GM12878 (cell line): ENCODE measurements at regions not wholly inside any gene's neighbourhood (a gene's known extent, or its start where the extent isn't known, plus 50 kb on each side); places are given as distances from the start of the nearest gene placed in this dataset.

Experiments
- ATAC-seq: fragments of 200-7000 bp; cut with Tn5 transposase; 3 replicates; pipeline ENCODE4 v1.9.1; 2020; ENCODE audit warnings: mild to moderate bottlenecking, moderate library complexity
- BruUV-seq: library from RNA; stranded (reverse); fragments of 400-500 nt; replicated peaks from 2 replicates; lab custom pipeline; 2021; lab: Mats Ljungman, UMichigan
- CTCF ChIA-PET: fragments of 300-600 bp; sonication (Branson Sonifier 250); formaldehyde crosslinking; extraction: SDS; loops from one replicate; lab custom pipeline; 2021; ENCODE audit warnings: inconsistent platforms; lab: Yijun Ruan, JAX
- POLR2A ChIA-PET: fragments of 350-600 bp; formaldehyde crosslinking; extraction: SDS; loops from one replicate; lab custom pipeline; 2021; ENCODE audit warnings: inconsistent platforms; lab: Charles Lee
- RAD21 ChIA-PET: fragments of 300-600 bp; sonication (Branson Sonifier 250); formaldehyde crosslinking; loops from one replicate; lab custom pipeline; 2023; ENCODE audit warnings: antibody characterized with exemption; ENCODE audit not compliant: unreplicated experiment; lab: Charles Lee
- SMC1A ChIA-PET: fragments of 300-600 bp; sonication (Branson Sonifier 250); formaldehyde crosslinking; loops from one replicate; lab custom pipeline; 2023; ENCODE audit not compliant: unreplicated experiment, uncharacterized antibody; lab: Charles Lee
- DNase-seq: peaks from one replicate; pipeline ENCODE4 v3.0.0-alpha.2; 2011; ENCODE audit warnings: low read depth, low spot score
- FAIRE-seq: peaks from 3 replicates; lab custom pipeline; 2011; peaks lifted over from hg19 to GRCh38; lab: Jason Lieb, UNC
- H2AFZ ChIP-seq: 2 replicates; pipeline ENCODE4 v1.6.0; 2011; ENCODE audit warnings: low read depth, low read length, control low read depth; ENCODE audit not compliant: control insufficient read depth
- H3K27ac ChIP-seq: 2 replicates; pipeline ENCODE4 v1.5.1; 2011; ENCODE audit warnings: control low read depth; ENCODE audit not compliant: control insufficient read depth, insufficient read depth
- H3K27me3 ChIP-seq, 2 experiments: replicated peaks in 1 of 2; 2 replicates each; pipeline versions ENCODE4 v1.6.0 to v1.6.1; 2011; ENCODE audit warnings: low read length in 1 of 2; ENCODE audit not compliant: control insufficient read depth in 2 of 2, insufficient read depth in 2 of 2
- H3K36me3 ChIP-seq, 2 experiments: 2 replicates each; pipeline ENCODE4 v1.5.1; 2011; ENCODE audit warnings: low read length in 1 of 2; ENCODE audit not compliant: control insufficient read depth in 2 of 2, insufficient read depth in 2 of 2
- H3K4me1 ChIP-seq: 2 replicates; pipeline ENCODE4 v1.6.1; 2011; ENCODE audit warnings: mild to moderate bottlenecking, low read length, moderate library complexity, mixed read lengths; ENCODE audit not compliant: control insufficient read depth, insufficient read depth
- H3K4me2 ChIP-seq: 2 replicates; pipeline ENCODE4 v1.6.0; 2011; ENCODE audit warnings: control low read depth; ENCODE audit not compliant: control insufficient read depth, insufficient read depth
- H3K4me3 ChIP-seq: fragments of 200-600 bp; sonication (generic); 2 replicates; pipeline ENCODE4 v1.5.1; 2016
- H3K79me2 ChIP-seq: 2 replicates; pipeline ENCODE4 v1.6.0; 2011; ENCODE audit warnings: low read length; ENCODE audit not compliant: control insufficient read depth, insufficient read depth
- H3K9ac ChIP-seq: 2 replicates; pipeline ENCODE4 v1.8.0; 2011; ENCODE audit warnings: low read length, control low read depth, mixed read lengths; ENCODE audit not compliant: control insufficient read depth, insufficient read depth
- H3K9me3 ChIP-seq: replicated peaks from 3 replicates; pipeline ENCODE4 v1.5.1; 2011; ENCODE audit warnings: mild to moderate bottlenecking, low read length; ENCODE audit not compliant: control insufficient read depth, insufficient read depth
- H4K20me1 ChIP-seq: 2 replicates; pipeline ENCODE4 v1.6.0; 2011; ENCODE audit not compliant: control insufficient read depth, insufficient read depth
- ATF3 ChIP-seq: IDR thresholded peaks from 2 replicates; pipeline ENCODE4 v1.6.1; 2011; ENCODE audit warnings: low read depth, mild to moderate bottlenecking, low read length, moderate library complexity, borderline replicate concordance; ENCODE audit errors: extremely low read depth
- BCL11A ChIP-seq: IDR thresholded peaks from 2 replicates; pipeline ENCODE4 v1.6.1; 2011; ENCODE audit warnings: low read depth, low read length
- BCL3 ChIP-seq: IDR thresholded peaks from 2 replicates; pipeline ENCODE4 v1.6.1; 2011; ENCODE audit warnings: borderline replicate concordance, low read depth, mild to moderate bottlenecking, moderate library complexity, low read length; ENCODE audit not compliant: insufficient read depth, poor library complexity, severe bottlenecking
- BMI1 ChIP-seq: fragments of 450-650 bp; IDR thresholded peaks from 2 replicates; pipeline ENCODE4 v1.6.1; 2016; ENCODE audit warnings: mild to moderate bottlenecking, moderate library complexity, borderline replicate concordance
- CBX3 ChIP-seq: fragments of 200-600 bp; sonication (generic); IDR thresholded peaks from 2 replicates; pipeline ENCODE4 v1.6.1; 2016; ENCODE audit warnings: low read depth, borderline replicate concordance
- DPF2 ChIP-seq: fragments of 450-650 bp; IDR thresholded peaks from 2 replicates; pipeline ENCODE4 v1.6.1; 2017; ENCODE audit warnings: mild to moderate bottlenecking
- ETV6 ChIP-seq, 2 experiments: fragments of 450-650 bp in 1 of 2; IDR thresholded peaks in 1 of 2; conservative IDR thresholded peaks in 1 of 2; 2 replicates each; pipeline ENCODE4 v1.6.1; 2014; ENCODE audit warnings: antibody characterized with exemption in 1 of 2, borderline replicate concordance in 1 of 2, low read depth in 1 of 2, mild to moderate bottlenecking in 1 of 2, moderate library complexity in 1 of 2
- EZH2 ChIP-seq: IDR thresholded peaks from 2 replicates; pipeline ENCODE4 v1.6.1; 2012; ENCODE audit warnings: low read depth, mild to moderate bottlenecking, control low read depth, inconsistent platforms, low read length, borderline replicate concordance; ENCODE audit not compliant: control insufficient read depth
- FOXM1 ChIP-seq: IDR thresholded peaks from 2 replicates; pipeline ENCODE4 v1.6.1; 2012; ENCODE audit warnings: low read depth, mild to moderate bottlenecking, inconsistent platforms, low read length, moderate library complexity
- IKZF2 ChIP-seq, 2 experiments: fragments of 450-650 bp; IDR thresholded peaks; 2 replicates each; pipeline ENCODE4 v1.6.1; 2017; ENCODE audit warnings: mild to moderate bottlenecking in 2 of 2, moderate library complexity in 2 of 2
- IRF4 ChIP-seq: IDR thresholded peaks from 2 replicates; pipeline ENCODE4 v1.6.1; 2011; ENCODE audit warnings: low read depth, low read length
- JUNB ChIP-seq: IDR thresholded peaks from 2 replicates; pipeline ENCODE4 v1.6.1; 2016; ENCODE audit warnings: antibody characterized with exemption, mild to moderate bottlenecking
- NFIC ChIP-seq: IDR thresholded peaks from 2 replicates; pipeline ENCODE4 v1.6.1; 2012; ENCODE audit warnings: low read depth, mild to moderate bottlenecking, inconsistent platforms, low read length, moderate library complexity
- SKIL ChIP-seq: fragments of 450-650 bp; IDR thresholded peaks from 2 replicates; pipeline ENCODE4 v1.6.1; 2017; ENCODE audit warnings: mild to moderate bottlenecking, low read depth, inconsistent platforms; ENCODE audit not compliant: poor library complexity, severe bottlenecking
- SMARCA5 ChIP-seq: fragments of 450-650 bp; IDR thresholded peaks from 2 replicates; pipeline ENCODE4 v1.6.1; 2017; ENCODE audit warnings: mild to moderate bottlenecking
- ZNF592 ChIP-seq: fragments of 450-650 bp; IDR thresholded peaks from 2 replicates; pipeline ENCODE4 v1.6.1; 2017; ENCODE audit warnings: mild to moderate bottlenecking, moderate library complexity
- WGBS: methylation state at CpG from one replicate; pipeline ENCODE4 v1.1.6; 2016; ENCODE audit warnings: low lambda C conversion rate; ENCODE audit not compliant: insufficient replicate concordance, insufficient coverage; ENCODE audit errors: missing lambda C conversion rate; 5-methylcytosine and 5-hydroxymethylcytosine counted together
- in situ Hi-C: fragments of 300-500 bp; cut with MboI; formaldehyde crosslinking; loops from 9 replicates; pipeline ENCODE4 v1.14.3; 2018; ENCODE audit warnings: mixed read lengths
- intact Hi-C: fragments of 100-400 bp; cut with micrococcal nuclease; formaldehyde crosslinking; loops from one replicate; pipeline ENCODE4 v1.14.2; 2022; ENCODE audit not compliant: unreplicated experiment

- 7% methylated on average over 4 of the region's 5 CpGs for WGBS
- Histone ChIP-seq H3K4me2 (no peak overlapping the region), H3K79me2 (no peaks in the 10 kb centered on the region), H3K27me3 (no peaks in the 10 kb centered on the region), H3K36me3 (no peaks in the 10 kb centered on the region), H3K27ac (no peak overlapping the region), H2AFZ (no peak overlapping the region), H4K20me1 (no peaks in the 10 kb centered on the region), H3K9ac (no peak overlapping the region), H3K9me3 (no peaks in the 10 kb centered on the region), H3K4me3 (no peak overlapping the region), H3K4me1 (no peaks in the 10 kb centered on the region)
- CTCF ChIA-PET: interaction anchor here (0.6 to 1.2 kb wide), 8 partner anchors 10 to 541 kb away, joined by 3 to 6 read pairs (median 3); no protein-coding TSS in a partner anchor
- intact Hi-C loops: no loop called here
- RAD21 ChIA-PET: interaction anchor here (0.7 to 2.8 kb wide), 10 partner anchors 22 to 477 kb away, joined by 3 to 10 read pairs (median 6); no protein-coding TSS in a partner anchor
- POLR2A ChIA-PET: interaction anchor here (0.6 to 0.8 kb wide), 4 partner anchors 10 to 386 kb away, joined by 3 to 7 read pairs (median 5); no protein-coding TSS in a partner anchor
- in situ Hi-C loops: no loop called here
- BruUV-seq: no TSS peak
- FAIRE-seq (peak; percentile 52), ATAC-seq (peak; percentile 85), DNase-seq (peak; percentile 28)
- SMC1A ChIA-PET: interaction anchor here (0.5 to 3.2 kb wide), 24 partner anchors 11 to 717 kb away, joined by 3 to 22 read pairs (median 4); no protein-coding TSS in a partner anchor
- TF ChIP-seq BCL3 (no peak), EZH2 (no peak), NFIC (no peak), CBX3 (no peak), ATF3 (no peak), SKIL (no peak), IKZF2 (IDR thresholded peaks at IDR 0.05) (peak in 1 of 2 experiments; percentile 37; a peak in 1 of 4 replicates), ETV6 (conservative IDR thresholded peaks at IDR 0.05 in 1 of 2, IDR thresholded peaks at IDR 0.05 in 1 of 2; ENCODE audit: borderline replicate concordance in 1 of 2, low read depth in 1 of 2) (no peak), SMARCA5 (no peak), IRF4 (peak; percentile 49; the same call in 1 of the 2 replicates), BMI1 (no peak), ZNF592 (no peak), JUNB (peak; percentile 72), DPF2 (0 out of 2 replicates have a peak, but pooled peaks have one; percentile 29), BCL11A (no peak), FOXM1 (no peak)
These were observed 359.2 kb upstream of the ZNF462 start for GRCh38 chr9:106503759-106504158.
